Brain pericyte (primary cell): ENCODE measurements at regions not wholly inside any gene's neighbourhood (a gene's known extent, or its start where the extent isn't known, plus 50 kb on each side); places are given as distances from the start of the nearest gene placed in this dataset.
A peak's percentile ranks its signal among the peaks of the same experiment; 100 is the strongest.

Source experiments
- DNase-seq: peaks from one replicate; pipeline ENCODE4 v3.0.0-alpha.2; 2012; ENCODE audit warnings: low read depth, low spot score

DNA sequence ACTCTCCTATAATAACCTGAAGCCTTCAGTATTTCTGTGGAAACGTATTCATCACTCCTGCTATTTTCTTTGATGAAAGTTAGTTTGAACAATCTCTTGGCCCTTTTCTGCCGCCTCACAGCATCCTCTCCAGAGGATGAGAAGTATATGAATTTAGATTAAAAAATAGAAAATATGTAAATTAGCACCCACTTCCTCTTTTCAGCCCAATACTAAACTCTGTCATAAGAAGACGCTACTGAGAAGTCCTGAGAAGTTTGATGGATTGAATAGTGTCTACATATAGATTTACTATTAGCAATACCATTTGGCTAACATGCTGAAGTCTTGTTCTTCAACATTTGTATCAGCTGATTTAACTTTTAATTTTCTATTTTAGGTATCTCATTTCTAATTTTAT lies 526.4 kb upstream of the SPHKAP start:
- DNase-seq: no peak

DNA sequence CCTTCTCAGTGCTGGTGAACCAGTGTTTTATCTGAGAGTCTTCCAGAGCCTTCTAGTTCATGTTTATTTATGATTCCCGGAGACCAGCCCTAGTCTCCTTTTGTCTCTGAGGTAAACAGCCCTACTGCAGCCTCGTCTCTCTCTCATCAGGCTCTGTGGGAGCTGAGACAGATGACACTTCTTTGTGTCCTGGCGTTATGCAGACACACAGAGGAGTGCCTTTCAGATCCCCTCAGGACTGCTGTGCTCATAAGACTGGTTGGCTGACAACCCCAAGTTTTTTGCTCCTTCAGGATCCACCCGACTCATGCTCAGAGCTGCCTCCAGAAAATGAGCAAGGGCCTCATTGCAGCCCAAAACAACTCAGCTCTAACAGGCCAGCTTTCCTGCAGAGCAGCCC lies 523.8 kb upstream of the SPHKAP start:
- no peak for DNase-seq

DNA sequence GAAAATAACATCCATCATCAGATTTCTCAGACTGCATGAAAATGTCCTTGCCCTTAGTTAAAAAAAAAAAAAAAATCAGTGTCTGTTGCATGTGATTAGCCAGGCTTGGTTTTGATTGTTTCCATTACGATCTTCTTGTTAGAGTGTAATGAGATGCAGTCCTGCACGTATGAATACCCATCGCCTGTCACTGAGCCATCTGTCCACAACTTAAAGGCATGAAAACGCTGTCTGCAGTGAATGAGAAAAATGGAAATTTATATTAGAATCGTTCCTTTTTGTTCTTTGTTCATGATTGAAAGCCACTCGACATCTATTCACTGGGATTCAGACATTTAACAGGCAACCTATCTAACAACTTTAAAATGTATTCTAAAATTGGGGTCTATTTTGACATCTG lies 521.7 kb upstream of the SPHKAP start:
- DNase-seq: no peak

DNA sequence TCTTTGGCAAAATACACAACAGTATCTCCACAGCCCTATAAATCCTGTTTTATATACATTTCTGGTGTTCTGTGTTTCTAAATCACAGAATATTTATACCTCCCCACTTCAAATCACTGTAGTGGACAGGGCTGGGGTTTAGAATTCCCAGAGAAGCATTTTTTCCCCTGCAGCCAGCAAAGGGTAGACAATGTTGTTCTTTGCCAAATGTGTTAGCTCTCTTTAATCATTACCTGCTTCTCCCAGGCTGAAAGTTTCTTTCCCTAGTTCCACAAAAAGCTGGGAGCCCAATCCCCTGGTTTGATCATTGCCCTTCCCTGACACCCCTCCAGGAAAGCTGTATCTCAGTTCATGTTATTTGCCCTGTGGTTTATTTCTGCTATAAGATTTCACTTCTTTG lies 520.0 kb upstream of the SPHKAP start:
- no peak for DNase-seq

DNA sequence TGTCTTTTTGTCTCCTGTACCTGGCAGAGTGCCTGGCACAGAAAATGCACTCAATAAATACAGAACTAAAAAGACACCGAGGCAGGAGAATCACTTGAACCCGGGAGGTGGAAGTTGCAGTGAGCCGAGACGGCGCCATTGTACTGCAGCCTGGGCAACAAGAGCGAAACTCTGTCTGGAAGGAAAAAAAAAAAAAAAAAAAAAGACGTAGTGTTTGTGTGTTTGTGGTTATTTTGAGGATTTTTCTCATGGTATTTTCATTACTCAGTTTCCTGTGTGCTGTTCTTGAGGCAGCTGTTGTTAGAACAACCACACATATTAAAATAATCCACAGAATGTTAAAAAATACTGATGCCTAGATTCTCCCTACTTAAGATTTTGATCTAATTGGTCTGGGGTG lies 519.2 kb upstream of the SPHKAP start:
- no peak for DNase-seq

DNA sequence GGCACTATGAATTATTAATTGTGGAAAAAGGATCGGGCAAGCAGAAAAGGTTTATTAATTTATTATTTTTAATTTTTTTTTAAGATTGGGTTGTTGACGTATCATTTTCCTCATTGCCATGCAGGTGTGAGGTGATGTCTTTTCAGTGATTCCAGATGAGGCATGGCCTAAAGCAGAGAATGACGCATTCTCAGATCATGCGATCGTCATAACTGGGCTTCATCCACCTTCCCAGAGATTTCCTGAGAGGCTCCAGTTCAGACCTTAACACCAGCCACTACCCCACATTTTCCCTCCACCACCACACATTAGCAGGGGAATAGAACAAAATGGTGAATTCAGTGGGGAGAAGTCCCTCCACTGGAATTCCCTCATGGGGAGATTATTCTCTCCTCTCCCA lies 518.4 kb upstream of the SPHKAP start:
- no peak for DNase-seq

DNA sequence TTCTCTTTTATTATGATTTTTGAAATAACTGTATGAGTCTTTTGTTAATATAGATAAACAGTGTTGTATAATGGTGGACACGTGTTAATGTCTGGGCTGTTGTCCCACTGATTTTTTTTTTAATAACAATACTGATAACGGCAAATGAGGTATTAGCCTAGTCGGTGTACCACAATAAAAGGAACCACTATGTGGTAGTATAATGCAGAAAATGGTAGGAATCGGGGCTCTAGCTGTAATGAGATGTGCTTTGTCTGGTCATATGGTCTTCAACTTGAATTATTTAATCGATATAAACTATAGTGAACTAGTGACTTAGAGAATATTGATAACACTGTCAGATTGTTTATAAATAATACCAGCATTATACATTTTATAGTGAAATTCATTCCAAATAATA lies 517.9 kb upstream of the SPHKAP start:
- no peak for DNase-seq

DNA sequence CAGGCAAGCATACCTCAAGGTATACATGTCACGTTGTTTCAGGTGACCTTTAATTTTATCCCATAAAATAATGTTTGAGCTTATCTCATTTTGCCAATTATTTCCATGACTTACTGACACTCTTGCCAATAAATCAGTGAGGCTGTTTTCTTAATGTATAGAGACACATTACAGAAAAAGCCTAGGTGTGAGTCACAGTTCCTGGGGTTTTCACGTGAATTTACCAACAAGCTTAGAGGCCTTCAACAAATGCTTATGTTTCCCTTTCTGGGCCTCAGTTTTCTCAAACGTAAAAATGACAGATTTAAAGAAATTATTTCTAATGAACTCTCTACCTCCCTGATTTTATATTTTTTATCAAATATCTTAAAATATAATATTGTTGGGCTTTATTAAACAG lies 517.5 kb upstream of the SPHKAP start:
- no peak for DNase-seq

DNA sequence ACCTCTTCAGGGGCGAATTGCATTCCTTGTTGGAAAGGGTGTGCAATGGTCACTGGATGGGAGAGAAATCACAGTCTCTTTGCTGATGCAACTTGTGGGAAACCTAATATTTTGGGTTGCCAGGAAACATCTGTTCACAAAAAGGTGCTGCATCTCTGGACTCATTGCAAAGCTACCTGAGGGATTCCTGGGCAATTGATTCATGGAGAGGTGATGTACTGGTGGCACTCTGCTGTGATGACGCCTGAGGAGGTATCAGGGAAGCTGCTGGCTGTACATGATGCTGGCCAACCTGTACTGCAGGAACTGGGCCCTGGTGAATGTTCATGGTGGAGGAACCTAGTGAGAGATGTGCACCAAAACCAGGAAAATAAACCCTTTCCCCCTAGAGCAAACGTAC lies 516.0 kb upstream of the SPHKAP start:
- DNase-seq: no peak

DNA sequence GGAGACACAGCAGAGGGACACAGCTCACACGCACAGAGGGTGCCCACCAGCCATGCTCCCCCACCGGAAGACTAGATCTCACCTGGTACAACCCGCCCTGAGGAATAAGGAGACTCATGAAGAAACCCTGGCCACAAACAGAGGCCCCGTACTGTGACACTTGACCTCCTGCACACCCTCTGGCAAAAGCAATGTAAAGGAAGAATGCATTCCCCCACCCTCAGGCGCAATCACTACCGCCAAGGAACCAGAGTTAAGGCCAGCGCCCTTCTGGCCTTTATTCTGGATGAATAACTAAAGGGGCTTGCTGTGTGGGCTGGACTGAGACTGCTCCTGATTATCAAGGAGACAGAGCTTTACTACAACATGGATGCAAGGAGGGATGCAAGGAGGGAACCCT lies 509.2 kb upstream of the SPHKAP start:
- no peak for DNase-seq

DNA sequence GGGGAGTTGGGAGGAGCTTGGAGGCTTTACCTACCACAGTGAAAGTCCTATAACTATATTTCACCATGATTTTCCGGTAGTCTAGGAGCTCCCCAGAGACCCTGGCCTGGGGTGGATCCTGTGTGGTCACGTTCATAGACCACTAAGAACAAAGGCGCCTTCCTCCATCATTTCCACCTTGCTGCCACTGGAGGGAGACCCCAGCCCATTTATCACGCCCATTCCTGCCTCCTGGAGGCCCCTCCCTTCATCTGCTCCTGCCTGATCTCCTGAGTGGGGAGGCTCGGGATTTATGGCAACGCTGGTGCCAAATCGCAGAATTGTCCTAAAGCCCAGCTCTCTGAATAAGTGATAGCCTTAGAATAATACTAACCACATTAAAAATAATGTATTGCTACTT lies 507.6 kb upstream of the SPHKAP start:
- DNase-seq: no peak

DNA sequence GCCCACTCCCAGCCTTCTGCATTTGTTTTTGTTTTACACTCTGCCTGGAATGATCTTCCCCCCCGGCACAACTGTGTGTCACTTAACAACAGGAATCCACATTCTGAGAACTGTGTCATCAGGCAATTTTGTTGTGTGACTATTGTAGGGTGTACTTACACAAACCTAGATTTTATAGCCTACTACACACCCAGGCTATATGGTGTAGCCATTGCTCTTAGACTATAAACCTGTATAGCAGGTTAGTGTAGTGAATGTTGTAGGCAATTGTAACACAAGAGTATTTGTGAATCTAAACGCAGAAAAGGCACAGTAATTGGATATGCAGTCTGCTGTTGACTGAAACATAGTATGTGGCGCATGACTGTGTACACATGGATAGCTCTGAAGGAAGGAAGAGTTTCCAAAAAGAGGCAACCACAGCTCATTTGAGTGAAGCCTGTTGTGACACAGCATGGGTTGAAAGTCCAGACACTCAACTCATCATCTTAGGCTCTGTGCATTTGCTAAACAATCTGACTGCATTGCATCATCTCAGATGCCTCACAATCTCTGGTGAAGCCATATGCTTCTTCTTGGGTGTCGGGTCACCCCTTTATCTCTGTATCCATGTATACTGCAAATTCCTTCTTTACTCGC lies 506.6 kb upstream of the SPHKAP start:
- DNase-seq: no peak

DNA sequence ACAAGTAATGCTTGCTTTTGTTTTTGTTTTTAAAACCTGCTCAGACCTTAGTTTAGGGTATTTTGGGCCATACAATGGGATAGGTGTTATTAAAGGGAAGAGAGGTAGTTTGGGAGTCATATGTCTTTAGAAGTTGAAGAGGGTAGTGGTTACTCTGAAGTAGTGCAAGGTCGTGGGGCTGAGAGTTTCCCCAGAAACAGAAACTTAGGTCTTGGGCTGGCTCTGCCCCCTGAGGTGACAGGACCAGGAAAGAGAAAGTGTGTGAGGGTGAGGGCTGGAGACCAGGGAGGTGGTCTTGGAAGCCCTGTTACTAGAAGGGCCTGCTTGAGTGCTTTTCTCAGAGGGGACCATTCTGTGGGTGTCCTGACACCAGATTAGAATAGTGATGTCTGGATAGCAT lies 500.5 kb upstream of the SPHKAP start:
- no peak for DNase-seq

DNA sequence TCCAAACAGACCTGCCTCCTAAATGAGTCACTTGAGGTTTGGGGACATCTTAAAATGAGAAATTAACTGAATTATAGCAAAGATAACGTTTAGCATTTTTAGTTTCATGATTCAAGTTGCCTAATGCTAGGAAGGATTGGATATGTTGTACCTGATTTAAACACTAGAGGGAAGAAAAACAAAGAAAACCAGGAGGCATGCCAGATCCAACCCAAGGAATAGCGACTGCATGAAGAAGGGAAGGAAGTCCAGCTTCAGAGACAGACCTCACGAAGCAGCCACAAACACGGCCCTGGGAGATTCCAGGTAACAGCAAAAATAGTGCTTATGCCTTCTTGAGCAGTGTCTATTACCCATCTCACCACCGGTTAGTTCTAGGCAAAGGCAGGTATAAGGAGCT lies 499.9 kb upstream of the SPHKAP start:
- DNase-seq: peak; percentile 27

DNA sequence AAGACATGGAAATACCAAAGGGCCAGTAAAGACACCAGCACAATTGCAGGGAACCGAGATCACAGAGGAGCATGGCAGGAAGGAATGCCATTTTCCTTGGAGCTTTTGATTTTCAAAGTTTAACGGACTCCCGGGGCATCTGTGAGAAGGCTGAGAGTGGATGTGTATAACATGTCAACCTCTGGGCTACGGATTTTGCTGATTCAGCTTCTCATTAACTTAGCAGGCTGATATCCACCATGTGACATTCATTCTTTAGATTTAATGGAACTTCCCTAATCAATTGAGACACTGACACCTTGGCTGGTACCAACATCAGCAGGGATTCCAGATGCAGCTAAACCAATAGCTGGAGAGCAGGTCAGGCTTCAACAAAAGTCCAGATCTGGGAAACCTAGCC lies 496.6 kb upstream of the SPHKAP start:
- DNase-seq: no peak

DNA sequence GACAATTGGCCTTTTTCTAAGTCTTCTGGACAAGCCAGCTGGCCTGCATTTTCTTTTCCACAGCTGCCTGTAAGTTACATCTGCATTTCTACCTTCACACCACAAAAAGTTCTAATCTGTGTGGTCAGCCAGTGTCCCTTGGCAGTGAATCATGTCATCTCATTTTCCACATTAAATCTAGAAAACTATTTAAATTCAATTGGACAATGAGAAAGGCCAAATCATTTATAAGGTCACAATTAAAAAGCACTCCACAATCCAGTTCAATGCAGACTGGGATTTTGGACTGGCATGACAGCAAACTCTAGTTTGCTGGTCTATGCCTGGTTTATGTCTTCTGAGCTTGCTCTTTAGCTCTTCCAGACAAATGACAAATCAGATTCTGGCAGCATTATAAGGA lies 494.2 kb upstream of the SPHKAP start:
- DNase-seq: no peak

DNA sequence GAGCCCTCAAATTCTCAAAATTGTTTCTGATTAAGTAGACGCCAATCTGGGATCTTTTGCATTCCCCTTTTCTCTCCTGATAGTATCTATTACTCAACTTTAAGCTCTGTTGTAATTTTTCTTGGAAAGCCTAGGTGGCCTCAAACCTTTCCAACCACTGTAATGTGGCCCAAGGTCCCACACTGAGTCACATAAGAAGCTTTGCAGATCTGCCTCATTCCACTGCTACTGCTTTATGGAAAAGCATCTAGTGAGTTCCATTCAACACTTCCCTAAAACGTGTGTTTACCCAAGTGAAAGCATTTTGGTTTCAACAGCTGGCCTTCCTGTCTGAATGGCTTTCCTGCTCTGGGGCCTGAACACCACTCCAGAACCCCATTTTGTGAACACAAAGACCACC lies 493.6 kb upstream of the SPHKAP start:
- no peak for DNase-seq

DNA sequence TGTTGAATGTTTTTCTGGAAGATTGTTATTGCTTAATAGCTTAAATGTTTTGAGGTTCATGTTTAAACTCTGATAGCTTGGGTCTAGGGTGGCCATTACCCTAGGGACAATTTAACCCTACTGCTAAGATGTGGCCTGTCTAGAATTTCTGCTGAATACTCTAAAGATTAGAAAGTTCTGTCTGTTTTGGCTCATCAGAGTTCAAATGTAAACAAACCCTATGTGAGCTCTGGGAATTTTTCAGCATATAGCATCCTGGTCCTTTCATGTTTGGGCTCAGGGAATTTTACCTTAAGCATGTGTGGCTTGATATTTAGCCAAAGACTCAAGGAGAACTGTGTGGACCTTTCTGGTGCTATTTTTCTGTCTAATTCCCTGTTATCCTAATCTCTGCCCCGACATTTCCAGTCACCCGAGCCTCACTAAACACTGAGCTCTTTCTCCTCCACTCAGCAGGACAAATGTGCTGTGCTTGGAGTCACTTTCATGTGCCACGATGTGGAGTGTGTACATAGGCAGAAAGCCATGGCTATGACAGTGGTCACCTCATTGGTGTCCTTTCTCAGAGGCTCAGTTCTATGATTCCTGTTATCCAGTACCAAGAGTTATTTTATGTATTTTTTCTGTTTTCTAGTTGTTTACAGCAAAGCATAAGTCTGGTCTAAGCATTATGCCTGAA lies 492.5 kb upstream of the SPHKAP start:
- no peak for DNase-seq

DNA sequence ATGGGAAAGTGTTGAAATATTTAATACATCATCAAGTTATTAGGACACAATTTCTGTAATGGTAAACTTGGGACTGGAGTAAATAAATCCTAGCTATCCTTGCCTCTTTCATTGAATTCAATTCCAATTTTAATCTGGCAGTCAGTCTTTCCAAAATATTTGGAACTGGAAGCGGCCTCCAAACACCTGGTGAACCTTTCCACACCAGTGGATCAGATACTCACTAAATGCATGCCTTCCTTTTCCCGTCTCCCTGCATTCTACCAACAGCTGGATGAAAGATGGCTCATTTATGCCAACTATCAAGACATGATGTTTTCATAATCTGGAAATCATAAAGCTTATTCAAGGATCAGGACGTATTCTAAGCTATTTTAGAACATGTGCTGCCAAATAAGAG lies 488.2 kb upstream of the SPHKAP start:
- no peak for DNase-seq

DNA sequence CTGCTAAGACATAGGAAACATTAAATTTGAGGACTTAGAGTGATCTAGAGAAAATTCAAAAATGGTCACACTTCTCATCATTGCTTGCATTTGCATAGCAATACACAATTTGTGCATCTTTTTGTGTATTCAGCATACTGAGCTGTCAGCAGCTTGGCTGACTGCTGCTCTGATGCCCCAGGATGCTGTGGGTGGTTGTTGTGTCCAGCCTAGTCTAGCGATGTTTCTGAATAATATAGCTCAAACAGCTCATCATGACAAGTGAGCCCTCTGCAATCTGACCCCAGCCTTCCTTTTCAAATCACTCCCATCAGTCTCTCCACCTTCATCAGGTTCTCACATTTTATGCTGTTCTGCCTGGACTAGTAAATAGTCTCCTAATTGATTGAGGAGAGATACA lies 483.7 kb upstream of the SPHKAP start:
- no peak for DNase-seq

DNA sequence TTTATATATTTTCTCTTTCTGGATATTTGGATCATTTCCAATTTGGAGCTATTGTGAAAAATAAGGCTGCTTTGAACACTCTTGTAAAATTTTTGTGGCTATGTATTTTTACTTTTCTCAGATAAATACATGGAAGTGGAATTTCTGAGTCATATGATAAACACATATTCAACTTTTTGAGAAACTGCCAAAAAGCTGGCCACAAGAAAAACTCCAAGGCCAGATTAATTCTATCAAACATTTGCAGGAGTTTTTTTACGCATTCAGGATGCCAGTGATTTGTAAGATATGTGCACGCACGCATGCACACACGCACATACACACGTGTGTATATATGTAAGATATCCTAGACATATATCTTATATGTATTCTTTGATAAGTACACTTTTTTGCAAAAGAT lies 477.5 kb upstream of the SPHKAP start:
- peak; percentile 64 for DNase-seq

DNA sequence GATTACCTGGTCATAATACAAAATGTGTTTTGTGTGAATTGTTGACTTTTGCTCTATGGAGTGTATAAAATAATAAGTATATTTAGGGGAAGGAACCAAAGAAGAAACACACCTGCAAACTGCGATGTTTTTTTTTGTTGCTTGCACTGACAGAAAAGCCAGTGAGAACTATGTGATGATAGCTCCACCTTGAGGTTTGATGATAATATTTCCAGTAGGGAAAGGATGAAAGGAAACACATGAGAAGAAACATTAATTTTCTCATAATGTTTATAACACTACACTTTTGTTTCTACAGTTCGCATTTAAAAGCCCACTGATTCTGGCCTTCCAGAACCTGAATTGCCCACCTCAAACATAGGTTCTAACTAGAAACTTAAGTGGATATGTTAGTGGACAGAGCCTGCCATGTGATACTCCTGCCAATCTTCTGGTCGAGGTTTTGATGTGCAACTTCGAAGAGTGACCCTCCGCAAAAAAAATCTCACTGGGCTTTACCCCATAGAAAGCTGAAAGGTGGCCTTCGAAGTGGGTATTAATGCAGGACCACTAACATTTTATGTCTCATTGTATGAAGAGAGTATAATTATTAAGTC lies 476.4 kb upstream of the SPHKAP start:
- DNase-seq: no peak

DNA sequence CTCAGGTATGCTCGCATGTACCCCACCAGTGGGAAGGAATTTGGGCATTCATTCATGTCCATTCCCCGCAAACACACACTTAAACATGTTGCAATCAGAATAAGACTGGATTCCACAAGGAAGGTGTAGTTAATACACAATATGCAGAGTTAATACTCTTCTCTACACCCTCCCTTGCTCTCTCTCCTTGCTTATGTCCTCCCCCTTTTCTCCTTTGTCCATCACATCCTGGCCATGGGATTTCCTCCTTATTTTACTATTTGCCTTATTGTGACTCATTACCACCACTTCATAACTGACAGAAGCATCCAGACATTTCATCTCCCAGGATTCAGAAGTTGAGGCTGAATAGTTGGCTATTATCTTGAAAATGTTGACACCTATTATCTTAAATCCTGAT lies 473.8 kb upstream of the SPHKAP start:
- DNase-seq: no peak

DNA sequence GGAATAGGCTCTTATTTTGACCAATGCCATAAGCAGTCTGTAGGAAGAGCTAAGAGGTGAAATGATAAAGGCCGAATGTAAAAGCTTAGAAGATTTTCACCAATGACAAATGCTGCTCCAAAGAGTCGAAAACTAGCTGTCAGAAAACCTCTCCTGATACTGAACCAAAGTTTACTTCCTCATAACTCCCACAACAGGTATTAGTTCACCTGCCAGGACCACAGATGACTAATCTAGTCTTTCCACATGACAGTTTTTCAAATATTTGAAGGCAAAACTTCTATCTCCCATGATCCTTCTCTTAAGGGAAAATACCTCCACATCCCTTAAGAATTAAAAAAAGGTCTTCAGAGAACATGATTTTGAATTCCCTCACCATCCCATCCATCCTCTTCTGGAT lies 473.2 kb upstream of the SPHKAP start:
- DNase-seq: no peak
